HEK293 (cell line): ENCODE measurements at regions not wholly inside any gene's neighbourhood (a gene's known extent, or its start where the extent isn't known, plus 50 kb on each side); places are given as distances from the start of the nearest gene placed in this dataset.

ENCODE experiments used
- CTCF ChIA-PET: fragments of 350-600 bp; formaldehyde crosslinking; extraction: SDS; loops from one replicate; lab custom pipeline; 2021; ENCODE audit warnings: antibody characterized with exemption; lab: Yijun Ruan, JAX
- POLR2A ChIA-PET: fragments of 300-600 bp; formaldehyde crosslinking; extraction: SDS; loops from one replicate; lab custom pipeline; 2020; ENCODE audit warnings: antibody characterized with exemption, inconsistent platforms; lab: Yijun Ruan, JAX
- H3K27ac ChIP-seq: fragments of 200-500 bp; sonication (Bioruptor generic); 2 replicates; pipeline ENCODE4 v1.5.1; 2014; ENCODE audit warnings: low read depth, low read length, control low read depth, inconsistent platforms; ENCODE audit errors: extremely low read depth
- H3K36me3 ChIP-seq, 2 experiments: fragments of 200-500 bp in 1 of 2; sonication (Bioruptor generic) in 1 of 2; 1 replicate in 1 of 2; 2 replicates in 1 of 2; pipeline ENCODE4 v1.5.1; 2014 to 2017; ENCODE audit warnings: inconsistent platforms in 2 of 2, low read length in 2 of 2; ENCODE audit not compliant: control insufficient read depth in 2 of 2, insufficient read depth in 1 of 2
- H3K4me1 ChIP-seq: fragments of 200-500 bp; sonication (Bioruptor generic); 2 replicates; pipeline ENCODE4 v1.5.1; 2014; ENCODE audit warnings: mild to moderate bottlenecking, low read length, inconsistent platforms; ENCODE audit not compliant: control insufficient read depth, insufficient read depth
- H3K4me3 ChIP-seq: 2 replicates; pipeline ENCODE4 v1.5.1; 2011; ENCODE audit warnings: low read depth, mild to moderate bottlenecking, control low read depth, low read length, moderate library complexity
- H3K9me3 ChIP-seq: fragments of 200-500 bp; sonication (Bioruptor generic); 2 replicates; pipeline ENCODE4 v1.5.1; 2014; ENCODE audit warnings: low read depth, low read length, inconsistent platforms; ENCODE audit not compliant: control insufficient read depth, insufficient read depth
- BCL11B ChIP-seq: fragments of 450-650 bp; formaldehyde crosslinking; IDR thresholded peaks from 2 replicates; pipeline ENCODE4 v1.5.1; 2016; ENCODE audit warnings: low read depth, missing biosample characterization, missing genetic modification characterization
- GFI1B ChIP-seq: fragments of 450-650 bp; formaldehyde crosslinking; IDR thresholded peaks from 2 replicates; pipeline ENCODE4 v1.5.1; 2016; ENCODE audit warnings: missing biosample characterization, missing genetic modification characterization
- HOXC10 ChIP-seq: sonication (generic); formaldehyde crosslinking; IDR thresholded peaks from 2 replicates; pipeline ENCODE4 v1.8.1; 2023; ENCODE audit warnings: mild to moderate bottlenecking, missing genetic modification reagents
- MYNN ChIP-seq: fragments of 450-650 bp; formaldehyde crosslinking; IDR thresholded peaks from 2 replicates; pipeline ENCODE4 v1.5.1; 2016; ENCODE audit warnings: missing biosample characterization, missing genetic modification characterization, borderline replicate concordance
- PRDM1 ChIP-seq: fragments of 450-650 bp; formaldehyde crosslinking; IDR thresholded peaks from 2 replicates; pipeline ENCODE4; 2016; ENCODE audit warnings: missing biosample characterization, missing genetic modification characterization
- REPIN1 ChIP-seq: fragments of 450-650 bp; formaldehyde crosslinking; IDR thresholded peaks from 2 replicates; pipeline ENCODE4 v1.5.1; 2017; ENCODE audit warnings: missing biosample characterization, missing genetic modification characterization, low read depth
- SALL2 ChIP-seq: fragments of 450-650 bp; formaldehyde crosslinking; IDR thresholded peaks from 2 replicates; pipeline ENCODE4 v1.5.0; 2017; ENCODE audit warnings: missing biosample characterization, mild to moderate bottlenecking, missing genetic modification characterization, borderline replicate concordance
- SP3 ChIP-seq: fragments of 450-650 bp; formaldehyde crosslinking; IDR thresholded peaks from 2 replicates; pipeline ENCODE4 v1.5.1; 2016; ENCODE audit warnings: missing biosample characterization, missing genetic modification characterization
- ZBTB7A ChIP-seq: fragments of 450-650 bp; formaldehyde crosslinking; IDR thresholded peaks from 2 replicates; pipeline ENCODE4 v1.5.1; 2016; ENCODE audit warnings: low read depth, missing biosample characterization, missing genetic modification characterization
- ZFHX2 ChIP-seq: fragments of 450-650 bp; formaldehyde crosslinking; conservative IDR thresholded peaks from 2 replicates; pipeline ENCODE4 v1.5.1; 2016; ENCODE audit warnings: missing biosample characterization, missing genetic modification characterization
- ZFP37 ChIP-seq: fragments of 450-650 bp; formaldehyde crosslinking; IDR thresholded peaks from 2 replicates; pipeline ENCODE4 v1.5.1; 2016; ENCODE audit warnings: missing biosample characterization, missing genetic modification characterization
- ZFP41 ChIP-seq: fragments of 450-650 bp; formaldehyde crosslinking; IDR thresholded peaks from 2 replicates; pipeline ENCODE4 v1.5.1; 2016; ENCODE audit warnings: missing biosample characterization, missing genetic modification characterization, borderline replicate concordance
- ZNF138 ChIP-seq: fragments of 450-650 bp; formaldehyde crosslinking; IDR thresholded peaks from 2 replicates; pipeline ENCODE4 v1.5.1; 2016; ENCODE audit warnings: missing biosample characterization, missing genetic modification characterization, borderline replicate concordance
- ZNF146 ChIP-seq: fragments of 450-650 bp; formaldehyde crosslinking; IDR thresholded peaks from 2 replicates; pipeline ENCODE4 v1.5.1; 2016; ENCODE audit warnings: missing biosample characterization, missing genetic modification characterization
- ZNF248 ChIP-seq: fragments of 450-650 bp; formaldehyde crosslinking; IDR thresholded peaks from 2 replicates; pipeline ENCODE4 v1.5.1; 2017; ENCODE audit warnings: missing biosample characterization, missing genetic modification characterization
- ZNF391 ChIP-seq: fragments of 450-650 bp; formaldehyde crosslinking; IDR thresholded peaks from 2 replicates; pipeline ENCODE4 v1.5.1; 2016; ENCODE audit warnings: low read depth, missing biosample characterization, missing genetic modification characterization, borderline replicate concordance
- ZNF596 ChIP-seq: fragments of 450-650 bp; IDR thresholded peaks from 2 replicates; pipeline ENCODE4 v1.5.0; 2018; ENCODE audit warnings: missing biosample characterization, mild to moderate bottlenecking, missing genetic modification characterization, moderate library complexity
- ZNF621 ChIP-seq: fragments of 450-650 bp; formaldehyde crosslinking; IDR thresholded peaks from 2 replicates; pipeline ENCODE4 v1.5.1; 2017; ENCODE audit warnings: missing biosample characterization, missing genetic modification characterization
- ZNF654 ChIP-seq: fragments of 450-650 bp; formaldehyde crosslinking; IDR thresholded peaks from 2 replicates; pipeline ENCODE4 v1.5.1; 2016; ENCODE audit warnings: low read depth, missing biosample characterization, missing genetic modification characterization
- ZNF776 ChIP-seq: fragments of 450-650 bp; formaldehyde crosslinking; IDR thresholded peaks from 2 replicates; pipeline ENCODE4 v1.5.0; 2017; ENCODE audit warnings: missing biosample characterization, missing genetic modification characterization, borderline replicate concordance
- ZSCAN16 ChIP-seq: fragments of 450-650 bp; formaldehyde crosslinking; IDR thresholded peaks from 2 replicates; pipeline ENCODE4 v1.5.1; 2016; ENCODE audit warnings: missing biosample characterization, missing genetic modification characterization
- TF ChIP-seq, protein P1 (sequence below): fragments of 450-650 bp; formaldehyde crosslinking; IDR thresholded peaks from 2 replicates; pipeline ENCODE4 v1.5.1; 2016; ENCODE audit warnings: missing biosample characterization, missing genetic modification characterization
- TF ChIP-seq, protein P2 (sequence below): fragments of 450-650 bp; formaldehyde crosslinking; IDR thresholded peaks from 2 replicates; pipeline ENCODE4 v1.5.1; 2016; ENCODE audit warnings: missing biosample characterization, missing genetic modification characterization
- TF ChIP-seq, protein P3 (sequence below): fragments of 450-650 bp; formaldehyde crosslinking; IDR thresholded peaks from 2 replicates; pipeline ENCODE4 v1.5.1; 2016; ENCODE audit warnings: missing biosample characterization, missing genetic modification characterization
- TF ChIP-seq, protein P4 (sequence below): fragments of 450-650 bp; formaldehyde crosslinking; IDR thresholded peaks from 2 replicates; pipeline ENCODE4 v1.5.1; 2017; ENCODE audit warnings: missing biosample characterization, missing genetic modification characterization
- TF ChIP-seq, protein P5 (sequence below): fragments of 450-650 bp; formaldehyde crosslinking; IDR thresholded peaks from 2 replicates; pipeline ENCODE4 v1.5.1; 2016; ENCODE audit warnings: missing biosample characterization, missing genetic modification characterization, low read depth

DNA sequence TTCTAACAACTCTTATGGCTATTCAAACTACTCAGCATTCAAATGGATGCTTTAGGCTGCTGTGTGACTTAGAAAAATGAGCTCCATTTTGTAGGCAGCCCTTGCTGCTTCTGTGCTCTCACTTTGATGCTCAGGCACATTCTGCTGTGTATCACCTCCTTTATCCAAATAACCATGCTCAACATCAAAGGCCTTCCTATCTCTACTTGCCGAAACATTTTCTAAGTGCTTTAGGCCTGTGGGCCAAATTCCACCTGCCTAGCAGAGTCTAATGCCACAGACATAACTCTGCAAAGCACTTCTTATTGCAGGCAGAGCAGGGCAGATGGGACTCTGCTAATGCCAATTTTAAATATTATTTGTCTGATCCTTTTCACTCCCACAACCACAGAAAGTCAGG is 397.4 kb downstream of the RND3 start:
- POLR2A ChIA-PET: no interaction called here
- H3K36me3 ChIP-seq: no peaks in the 10 kb centered on the region
- no peaks in the 10 kb centered on the region for H3K9me3 ChIP-seq
- CTCF ChIA-PET: no interaction called here
- TF ChIP-seq ZNF391 (tag by site-specific recombination) (no peak), ZBTB7A (tag by site-specific recombination) (no peak), ZFHX2 (tag by site-specific recombination) (no peak), ZNF146 (tag by site-specific recombination) (no peak), PRDM1 (no peak), SALL2 (tag by site-specific recombination) (no peak), ZNF776 (no peak), SP3 (tag by site-specific recombination) (no peak), GFI1B (tag by site-specific recombination) (no peak)
- TF ChIP-seq, all 188 proteins: peak for 0
- H3K4me3 ChIP-seq: no peak overlapping the region
- H3K4me1 ChIP-seq: no peaks in the 10 kb centered on the region
- no peak overlapping the region for H3K27ac ChIP-seq

DNA sequence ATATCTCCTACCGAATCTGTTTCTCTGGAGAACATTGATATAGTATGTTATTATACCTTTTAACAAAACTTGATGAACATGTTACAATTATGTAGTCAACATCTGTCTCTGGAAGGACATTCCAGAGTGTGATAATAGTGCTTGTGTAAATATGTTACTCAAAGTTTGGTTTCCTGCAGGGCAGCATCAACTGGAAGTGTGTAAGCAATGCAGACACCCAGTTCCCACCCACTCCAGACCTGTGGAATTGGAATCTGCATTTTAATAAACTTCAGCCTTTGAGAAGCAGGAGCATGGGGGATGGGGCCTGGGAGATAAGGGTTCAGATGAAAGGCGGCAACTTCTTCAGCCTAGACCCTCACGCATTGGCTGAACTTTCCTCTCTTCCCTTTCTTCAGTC is 398.9 kb downstream of the RND3 start:
- Histone ChIP-seq H3K36me3 (no peaks in the 10 kb centered on the region), H3K9me3 (no peaks in the 10 kb centered on the region), H3K27ac (no peak overlapping the region), H3K4me1 (no peaks in the 10 kb centered on the region), H3K4me3 (no peak overlapping the region)
- TF ChIP-seq SP3 (tag by site-specific recombination): no peak
- TF ChIP-seq HOXC10 (CRISPR knock-in tag): no peak
- TF ChIP-seq ZNF654 (tag by site-specific recombination): no peak
- TF ChIP-seq MYNN (tag by site-specific recombination): no peak
- TF ChIP-seq, protein P1, sequence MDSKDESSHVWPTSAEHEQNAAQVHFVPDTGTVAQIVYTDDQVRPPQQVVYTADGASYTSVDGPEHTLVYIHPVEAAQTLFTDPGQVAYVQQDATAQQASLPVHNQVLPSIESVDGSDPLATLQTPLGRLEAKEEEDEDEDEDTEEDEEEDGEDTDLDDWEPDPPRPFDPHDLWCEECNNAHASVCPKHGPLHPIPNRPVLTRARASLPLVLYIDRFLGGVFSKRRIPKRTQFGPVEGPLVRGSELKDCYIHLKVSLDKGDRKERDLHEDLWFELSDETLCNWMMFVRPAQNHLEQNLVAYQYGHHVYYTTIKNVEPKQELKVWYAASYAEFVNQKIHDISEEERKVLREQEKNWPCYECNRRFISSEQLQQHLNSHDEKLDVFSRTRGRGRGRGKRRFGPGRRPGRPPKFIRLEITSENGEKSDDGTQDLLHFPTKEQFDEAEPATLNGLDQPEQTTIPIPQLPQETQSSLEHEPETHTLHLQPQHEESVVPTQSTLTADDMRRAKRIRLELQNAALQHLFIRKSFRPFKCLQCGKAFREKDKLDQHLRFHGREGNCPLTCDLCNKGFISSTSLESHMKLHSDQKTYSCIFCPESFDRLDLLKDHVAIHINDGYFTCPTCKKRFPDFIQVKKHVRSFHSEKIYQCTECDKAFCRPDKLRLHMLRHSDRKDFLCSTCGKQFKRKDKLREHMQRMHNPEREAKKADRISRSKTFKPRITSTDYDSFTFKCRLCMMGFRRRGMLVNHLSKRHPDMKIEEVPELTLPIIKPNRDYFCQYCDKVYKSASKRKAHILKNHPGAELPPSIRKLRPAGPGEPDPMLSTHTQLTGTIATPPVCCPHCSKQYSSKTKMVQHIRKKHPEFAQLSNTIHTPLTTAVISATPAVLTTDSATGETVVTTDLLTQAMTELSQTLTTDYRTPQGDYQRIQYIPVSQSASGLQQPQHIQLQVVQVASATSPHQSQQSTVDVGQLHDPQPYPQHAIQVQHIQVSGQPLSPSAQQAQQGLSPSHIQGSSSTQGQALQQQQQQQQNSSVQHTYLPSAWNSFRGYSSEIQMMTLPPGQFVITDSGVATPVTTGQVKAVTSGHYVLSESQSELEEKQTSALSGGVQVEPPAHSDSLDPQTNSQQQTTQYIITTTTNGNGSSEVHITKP (tag by site-specific recombination): no peak
- TF ChIP-seq, protein P2, sequence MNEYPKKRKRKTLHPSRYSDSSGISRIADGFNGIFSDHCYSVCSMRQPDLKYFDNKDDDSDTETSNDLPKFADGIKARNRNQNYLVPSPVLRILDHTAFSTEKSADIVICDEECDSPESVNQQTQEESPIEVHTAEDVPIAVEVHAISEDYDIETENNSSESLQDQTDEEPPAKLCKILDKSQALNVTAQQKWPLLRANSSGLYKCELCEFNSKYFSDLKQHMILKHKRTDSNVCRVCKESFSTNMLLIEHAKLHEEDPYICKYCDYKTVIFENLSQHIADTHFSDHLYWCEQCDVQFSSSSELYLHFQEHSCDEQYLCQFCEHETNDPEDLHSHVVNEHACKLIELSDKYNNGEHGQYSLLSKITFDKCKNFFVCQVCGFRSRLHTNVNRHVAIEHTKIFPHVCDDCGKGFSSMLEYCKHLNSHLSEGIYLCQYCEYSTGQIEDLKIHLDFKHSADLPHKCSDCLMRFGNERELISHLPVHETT (tag by site-specific recombination): no peak
- TF ChIP-seq, protein P3, sequence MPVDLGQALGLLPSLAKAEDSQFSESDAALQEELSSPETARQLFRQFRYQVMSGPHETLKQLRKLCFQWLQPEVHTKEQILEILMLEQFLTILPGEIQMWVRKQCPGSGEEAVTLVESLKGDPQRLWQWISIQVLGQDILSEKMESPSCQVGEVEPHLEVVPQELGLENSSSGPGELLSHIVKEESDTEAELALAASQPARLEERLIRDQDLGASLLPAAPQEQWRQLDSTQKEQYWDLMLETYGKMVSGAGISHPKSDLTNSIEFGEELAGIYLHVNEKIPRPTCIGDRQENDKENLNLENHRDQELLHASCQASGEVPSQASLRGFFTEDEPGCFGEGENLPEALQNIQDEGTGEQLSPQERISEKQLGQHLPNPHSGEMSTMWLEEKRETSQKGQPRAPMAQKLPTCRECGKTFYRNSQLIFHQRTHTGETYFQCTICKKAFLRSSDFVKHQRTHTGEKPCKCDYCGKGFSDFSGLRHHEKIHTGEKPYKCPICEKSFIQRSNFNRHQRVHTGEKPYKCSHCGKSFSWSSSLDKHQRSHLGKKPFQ: no peak
- TF ChIP-seq ZFP41 (tag by site-specific recombination): no peak
- TF ChIP-seq ZSCAN16 (tag by site-specific recombination): no peak
- TF ChIP-seq ZNF138 (tag by site-specific recombination): no peak
- no peak for TF ChIP-seq ZNF248 (tag by site-specific recombination)
- TF ChIP-seq ZNF621 (tag by site-specific recombination): no peak
- no peak for TF ChIP-seq REPIN1 (tag by site-specific recombination)
- TF ChIP-seq, protein P4, sequence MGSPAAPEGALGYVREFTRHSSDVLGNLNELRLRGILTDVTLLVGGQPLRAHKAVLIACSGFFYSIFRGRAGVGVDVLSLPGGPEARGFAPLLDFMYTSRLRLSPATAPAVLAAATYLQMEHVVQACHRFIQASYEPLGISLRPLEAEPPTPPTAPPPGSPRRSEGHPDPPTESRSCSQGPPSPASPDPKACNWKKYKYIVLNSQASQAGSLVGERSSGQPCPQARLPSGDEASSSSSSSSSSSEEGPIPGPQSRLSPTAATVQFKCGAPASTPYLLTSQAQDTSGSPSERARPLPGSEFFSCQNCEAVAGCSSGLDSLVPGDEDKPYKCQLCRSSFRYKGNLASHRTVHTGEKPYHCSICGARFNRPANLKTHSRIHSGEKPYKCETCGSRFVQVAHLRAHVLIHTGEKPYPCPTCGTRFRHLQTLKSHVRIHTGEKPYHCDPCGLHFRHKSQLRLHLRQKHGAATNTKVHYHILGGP (tag by site-specific recombination): no peak
- TF ChIP-seq ZNF596 (tag by site-specific recombination): no peak
- no peak for TF ChIP-seq BCL11B (tag by site-specific recombination)
- TF ChIP-seq, protein P5, sequence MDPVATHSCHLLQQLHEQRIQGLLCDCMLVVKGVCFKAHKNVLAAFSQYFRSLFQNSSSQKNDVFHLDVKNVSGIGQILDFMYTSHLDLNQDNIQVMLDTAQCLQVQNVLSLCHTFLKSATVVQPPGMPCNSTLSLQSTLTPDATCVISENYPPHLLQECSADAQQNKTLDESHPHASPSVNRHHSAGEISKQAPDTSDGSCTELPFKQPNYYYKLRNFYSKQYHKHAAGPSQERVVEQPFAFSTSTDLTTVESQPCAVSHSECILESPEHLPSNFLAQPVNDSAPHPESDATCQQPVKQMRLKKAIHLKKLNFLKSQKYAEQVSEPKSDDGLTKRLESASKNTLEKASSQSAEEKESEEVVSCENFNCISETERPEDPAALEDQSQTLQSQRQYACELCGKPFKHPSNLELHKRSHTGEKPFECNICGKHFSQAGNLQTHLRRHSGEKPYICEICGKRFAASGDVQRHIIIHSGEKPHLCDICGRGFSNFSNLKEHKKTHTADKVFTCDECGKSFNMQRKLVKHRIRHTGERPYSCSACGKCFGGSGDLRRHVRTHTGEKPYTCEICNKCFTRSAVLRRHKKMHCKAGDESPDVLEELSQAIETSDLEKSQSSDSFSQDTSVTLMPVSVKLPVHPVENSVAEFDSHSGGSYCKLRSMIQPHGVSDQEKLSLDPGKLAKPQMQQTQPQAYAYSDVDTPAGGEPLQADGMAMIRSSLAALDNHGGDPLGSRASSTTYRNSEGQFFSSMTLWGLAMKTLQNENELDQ (tag by site-specific recombination): no peak
- TF ChIP-seq ZFP37: no peak
- CTCF ChIA-PET: interaction anchor here (0.8 kb wide), 1 partner anchor 33 kb away, joined by 4 read pairs; no protein-coding TSS in a partner anchor
- POLR2A ChIA-PET: interaction anchor here (0.7 kb wide), 1 partner anchor 402 kb away, joined by 5 read pairs; no protein-coding TSS in a partner anchor
